ENCODE measurements at regions not wholly inside any gene's neighbourhood (a gene's known extent, or its start where the extent isn't known, plus 50 kb on each side); places are given as distances from the start of the nearest gene placed in this dataset.

- TF ChIP-seq REST (IDR thresholded peaks at IDR 0.05; ENCODE audit: insufficient read depth in 1 of 2, low read depth in 2 of 2, low read length in 2 of 2) (no peak), TAF1 (IDR thresholded peaks at IDR 0.05; ENCODE audit: borderline replicate concordance, insufficient read depth, low read length) (no peak), SIN3A (IDR thresholded peaks at IDR 0.05; ENCODE audit: borderline replicate concordance, insufficient read depth, low read length) (no peak), POLR2AphosphoS5 (IDR thresholded peaks at IDR 0.05; ENCODE audit: low read depth, low read length) (no peak), FOXP2 (optimal IDR thresholded peaks at IDR 0.05; ENCODE audit: borderline replicate concordance, extremely low read depth, extremely low read length, insufficient read depth) (no peak)
Observed at GRCh38 chr6:27575594-27576361, 102.9 kb upstream of the ZNF184 start.

GRCh38 chr6:27568226-27568897 lies 95.5 kb upstream of the ZNF184 start:
- no peak for TF ChIP-seq FOXP2 (optimal IDR thresholded peaks at IDR 0.05; ENCODE audit: borderline replicate concordance, extremely low read depth, extremely low read length, insufficient read depth)
- TF ChIP-seq TAF1 (IDR thresholded peaks at IDR 0.05; ENCODE audit: borderline replicate concordance, insufficient read depth, low read length) = no peak
- TF ChIP-seq REST (IDR thresholded peaks at IDR 0.05; ENCODE audit: insufficient read depth in 1 of 2, low read depth in 2 of 2, low read length in 2 of 2) = no peak
- TF ChIP-seq POLR2AphosphoS5 (IDR thresholded peaks at IDR 0.05; ENCODE audit: low read depth, low read length) = no peak
- no peak for TF ChIP-seq SIN3A (IDR thresholded peaks at IDR 0.05; ENCODE audit: borderline replicate concordance, insufficient read depth, low read length)

GRCh38 chr6:27565839-27566779 lies 93.2 kb upstream of the ZNF184 start:
- TF ChIP-seq TAF1 (IDR thresholded peaks at IDR 0.05; ENCODE audit: borderline replicate concordance, insufficient read depth, low read length) (no peak), FOXP2 (optimal IDR thresholded peaks at IDR 0.05; ENCODE audit: borderline replicate concordance, extremely low read depth, extremely low read length, insufficient read depth) (no peak), POLR2AphosphoS5 (IDR thresholded peaks at IDR 0.05; ENCODE audit: low read depth, low read length) (no peak), SIN3A (IDR thresholded peaks at IDR 0.05; ENCODE audit: borderline replicate concordance, insufficient read depth, low read length) (no peak), REST (IDR thresholded peaks at IDR 0.05; ENCODE audit: insufficient read depth in 1 of 2, low read depth in 2 of 2, low read length in 2 of 2) (no peak)

GRCh38 chr6:27562027-27562410 lies 89.1 kb upstream of the ZNF184 start:
- no peak for TF ChIP-seq TAF1 (IDR thresholded peaks at IDR 0.05; ENCODE audit: borderline replicate concordance, insufficient read depth, low read length)
- TF ChIP-seq FOXP2 (optimal IDR thresholded peaks at IDR 0.05; ENCODE audit: borderline replicate concordance, extremely low read depth, extremely low read length, insufficient read depth) = no peak
- TF ChIP-seq SIN3A (IDR thresholded peaks at IDR 0.05; ENCODE audit: borderline replicate concordance, insufficient read depth, low read length) = no peak
- TF ChIP-seq REST (IDR thresholded peaks at IDR 0.05; ENCODE audit: insufficient read depth in 1 of 2, low read depth in 2 of 2, low read length in 2 of 2) = no peak
- TF ChIP-seq POLR2AphosphoS5 (IDR thresholded peaks at IDR 0.05; ENCODE audit: low read depth, low read length) = no peak
